ENCODE measurements at regions not wholly inside any gene's neighbourhood (a gene's known extent, or its start where the extent isn't known, plus 50 kb on each side); places are given as distances from the start of the nearest gene placed in this dataset.
"Not testable (repeated sequence)": the region's sequence is repeated elsewhere in the genome, so short reads cannot be mapped to it uniquely, and the experiment has no call there.

DNA sequence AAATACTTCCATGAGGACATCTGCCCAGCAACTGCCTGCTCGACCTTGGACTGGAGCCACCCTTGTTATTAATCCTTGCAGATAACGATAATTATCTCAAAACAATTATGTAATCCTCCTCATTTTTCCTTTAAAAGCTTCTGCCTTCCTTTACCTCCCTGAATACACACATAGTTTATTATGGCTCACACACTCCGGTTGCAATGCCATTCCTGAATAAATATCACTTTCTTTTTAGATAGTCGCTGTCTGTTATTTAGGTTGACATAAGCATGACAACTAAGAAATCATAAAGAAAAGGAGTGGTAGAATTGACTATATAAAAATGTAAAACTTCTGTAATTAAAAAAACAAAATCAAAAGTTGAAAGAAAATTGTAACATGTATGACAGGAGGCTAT is 64.8 kb downstream of the B4GALT7 start:
- POLR2A ChIA-PET; BruUV-seq (replicated peaks); H3K9me2 ChIP-seq (ENCODE audit: insufficient read depth, low read length); intact Hi-C loops (cut with micrococcal nuclease; ENCODE audit: unreplicated experiment); H3K79me2 ChIP-seq (ENCODE audit: insufficient read depth, low read depth, low read length); H2AFZ ChIP-seq (ENCODE audit: low read length); H3K4me3 ChIP-seq (ENCODE audit: low read depth, low read length, poor library complexity, severe bottlenecking); H3K4me1 ChIP-seq (ENCODE audit: insufficient read depth, low read length, poor library complexity, severe bottlenecking); H4K20me1 ChIP-seq (ENCODE audit: insufficient read depth, low read length); DNase-seq (ENCODE audit: low spot score); CTCF ChIA-PET (ENCODE audit: unreplicated experiment); H3K27ac ChIP-seq (ENCODE audit: low read depth, low read length, poor library complexity, severe bottlenecking); H3K4me2 ChIP-seq (ENCODE audit: low read length); H3K36me3 ChIP-seq (ENCODE audit: insufficient read depth, low read length); H3K9me3 ChIP-seq (ENCODE audit: low read length): not testable (repeated sequence)

DNA sequence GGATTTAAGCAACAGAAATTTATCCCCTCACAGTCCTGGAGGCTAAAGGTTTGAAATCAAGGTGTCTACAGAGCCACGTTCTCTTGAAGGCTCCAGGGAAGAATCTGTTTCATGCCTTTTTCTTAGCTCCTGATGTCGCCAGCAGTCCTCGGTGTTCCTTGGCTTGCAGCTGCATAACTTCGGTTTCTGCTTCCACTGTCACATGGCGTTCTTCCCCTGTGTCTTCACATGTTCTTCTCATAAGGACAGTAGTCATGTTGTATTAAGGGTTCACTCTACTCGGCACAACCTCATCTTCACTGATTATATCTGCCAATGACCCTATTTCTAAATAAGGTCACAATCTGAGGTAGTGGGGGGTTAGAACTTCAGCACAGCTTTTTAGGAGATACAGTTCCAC is 65.2 kb downstream of the B4GALT7 start:
- H3K36me3 ChIP-seq (ENCODE audit: insufficient read depth, low read length); H3K4me3 ChIP-seq (ENCODE audit: low read depth, low read length, poor library complexity, severe bottlenecking); H3K27ac ChIP-seq (ENCODE audit: low read depth, low read length, poor library complexity, severe bottlenecking); H3K4me2 ChIP-seq (ENCODE audit: low read length); intact Hi-C loops (cut with micrococcal nuclease; ENCODE audit: unreplicated experiment); H3K9me2 ChIP-seq (ENCODE audit: insufficient read depth, low read length); H3K79me2 ChIP-seq (ENCODE audit: insufficient read depth, low read depth, low read length); DNase-seq (ENCODE audit: low spot score); CTCF ChIA-PET (ENCODE audit: unreplicated experiment); H2AFZ ChIP-seq (ENCODE audit: low read length); BruUV-seq (replicated peaks); H3K4me1 ChIP-seq (ENCODE audit: insufficient read depth, low read length, poor library complexity, severe bottlenecking); H4K20me1 ChIP-seq (ENCODE audit: insufficient read depth, low read length); H3K9me3 ChIP-seq (ENCODE audit: low read length): not testable (repeated sequence)
- POLR2A ChIA-PET: interaction anchor here (0.7 kb wide), 1 partner anchor 976 kb away, joined by 3 read pairs; no protein-coding TSS in a partner anchor

DNA sequence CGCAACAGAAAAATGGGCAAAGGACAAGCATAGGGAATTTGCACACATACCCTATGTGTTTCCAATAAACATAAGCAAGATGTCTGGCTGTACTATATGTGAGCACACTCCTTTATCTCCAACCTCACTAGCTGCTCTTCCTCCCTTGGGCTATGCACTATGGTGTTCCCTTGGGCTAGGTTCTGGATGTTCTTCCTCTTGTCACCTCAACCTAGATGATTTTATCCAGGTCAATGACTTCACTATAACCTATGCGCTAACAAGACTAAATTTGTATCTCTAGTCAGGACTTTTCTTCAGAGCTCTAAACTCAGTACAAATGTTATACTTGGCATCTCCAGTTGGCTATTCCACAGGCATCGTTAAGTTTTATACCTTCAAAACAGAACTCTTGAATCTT is 66.0 kb downstream of the B4GALT7 start:
- H4K20me1 ChIP-seq (ENCODE audit: insufficient read depth, low read length); H3K36me3 ChIP-seq (ENCODE audit: insufficient read depth, low read length); H3K4me2 ChIP-seq (ENCODE audit: low read length); DNase-seq (ENCODE audit: low spot score); intact Hi-C loops (cut with micrococcal nuclease; ENCODE audit: unreplicated experiment); H3K4me1 ChIP-seq (ENCODE audit: insufficient read depth, low read length, poor library complexity, severe bottlenecking); H3K9me3 ChIP-seq (ENCODE audit: low read length); H2AFZ ChIP-seq (ENCODE audit: low read length); H3K4me3 ChIP-seq (ENCODE audit: low read depth, low read length, poor library complexity, severe bottlenecking); BruUV-seq (replicated peaks); CTCF ChIA-PET (ENCODE audit: unreplicated experiment); H3K27ac ChIP-seq (ENCODE audit: low read depth, low read length, poor library complexity, severe bottlenecking); H3K9me2 ChIP-seq (ENCODE audit: insufficient read depth, low read length); H3K79me2 ChIP-seq (ENCODE audit: insufficient read depth, low read depth, low read length): not testable (repeated sequence)
- POLR2A ChIA-PET: interaction anchor here (0.7 kb wide), 1 partner anchor 975 kb away, joined by 3 read pairs; no protein-coding TSS in a partner anchor

DNA sequence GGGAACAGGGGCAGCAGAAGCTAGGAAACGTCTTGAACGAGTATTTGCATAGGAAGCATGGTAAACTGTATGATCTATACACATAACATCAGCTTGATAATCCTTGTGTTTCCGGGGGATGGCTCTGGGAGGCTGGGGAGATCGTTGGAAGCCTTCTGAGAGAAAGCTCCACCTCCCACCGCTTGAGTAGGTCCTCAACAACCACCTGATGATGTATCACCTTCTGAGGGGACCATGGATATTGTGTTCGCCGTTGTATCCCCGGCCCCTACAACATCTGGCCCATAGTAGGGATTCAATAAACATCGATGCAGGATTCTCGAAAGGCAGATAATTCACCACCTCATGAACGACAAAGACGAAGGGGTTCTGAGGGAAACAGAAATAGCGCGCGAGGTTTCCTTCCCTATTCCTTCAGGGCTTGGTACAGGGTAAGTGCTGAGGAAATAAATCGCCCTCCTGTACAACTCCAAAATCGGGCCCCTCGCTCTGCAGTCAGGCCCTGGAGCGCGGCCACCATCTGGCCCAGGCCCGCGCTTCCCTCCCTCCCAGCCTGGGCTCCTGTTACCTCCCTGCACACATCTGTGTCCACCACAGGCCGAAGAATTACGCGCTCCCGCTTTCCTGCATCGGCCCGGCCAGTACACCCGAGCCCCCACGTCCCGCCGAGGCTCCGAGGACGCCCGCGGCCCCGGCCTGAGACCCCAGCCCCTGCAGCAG is 71.3 kb downstream of the B4GALT7 start:
- POLR2A ChIA-PET; intact Hi-C loops (cut with micrococcal nuclease; ENCODE audit: unreplicated experiment); H3K9me2 ChIP-seq (ENCODE audit: insufficient read depth, low read length); H2AFZ ChIP-seq (ENCODE audit: low read length); BruUV-seq (replicated peaks); CTCF ChIA-PET (ENCODE audit: unreplicated experiment); H4K20me1 ChIP-seq (ENCODE audit: insufficient read depth, low read length); DNase-seq (ENCODE audit: low spot score); H3K9me3 ChIP-seq (ENCODE audit: low read length); H3K36me3 ChIP-seq (ENCODE audit: insufficient read depth, low read length); H3K79me2 ChIP-seq (ENCODE audit: insufficient read depth, low read depth, low read length): not testable (repeated sequence)
- peak overlapping the region; percentile 67 for H3K4me2 ChIP-seq (ENCODE audit: low read length)
- peaks cover 10% of the 10 kb centered on the region for H3K4me1 ChIP-seq (ENCODE audit: insufficient read depth, low read length, poor library complexity, severe bottlenecking)
- peak overlapping the region; percentile 67 for H3K4me3 ChIP-seq (ENCODE audit: low read depth, low read length, poor library complexity, severe bottlenecking)
- H3K27ac ChIP-seq (ENCODE audit: low read depth, low read length, poor library complexity, severe bottlenecking): peak overlapping the region; percentile 37

DNA sequence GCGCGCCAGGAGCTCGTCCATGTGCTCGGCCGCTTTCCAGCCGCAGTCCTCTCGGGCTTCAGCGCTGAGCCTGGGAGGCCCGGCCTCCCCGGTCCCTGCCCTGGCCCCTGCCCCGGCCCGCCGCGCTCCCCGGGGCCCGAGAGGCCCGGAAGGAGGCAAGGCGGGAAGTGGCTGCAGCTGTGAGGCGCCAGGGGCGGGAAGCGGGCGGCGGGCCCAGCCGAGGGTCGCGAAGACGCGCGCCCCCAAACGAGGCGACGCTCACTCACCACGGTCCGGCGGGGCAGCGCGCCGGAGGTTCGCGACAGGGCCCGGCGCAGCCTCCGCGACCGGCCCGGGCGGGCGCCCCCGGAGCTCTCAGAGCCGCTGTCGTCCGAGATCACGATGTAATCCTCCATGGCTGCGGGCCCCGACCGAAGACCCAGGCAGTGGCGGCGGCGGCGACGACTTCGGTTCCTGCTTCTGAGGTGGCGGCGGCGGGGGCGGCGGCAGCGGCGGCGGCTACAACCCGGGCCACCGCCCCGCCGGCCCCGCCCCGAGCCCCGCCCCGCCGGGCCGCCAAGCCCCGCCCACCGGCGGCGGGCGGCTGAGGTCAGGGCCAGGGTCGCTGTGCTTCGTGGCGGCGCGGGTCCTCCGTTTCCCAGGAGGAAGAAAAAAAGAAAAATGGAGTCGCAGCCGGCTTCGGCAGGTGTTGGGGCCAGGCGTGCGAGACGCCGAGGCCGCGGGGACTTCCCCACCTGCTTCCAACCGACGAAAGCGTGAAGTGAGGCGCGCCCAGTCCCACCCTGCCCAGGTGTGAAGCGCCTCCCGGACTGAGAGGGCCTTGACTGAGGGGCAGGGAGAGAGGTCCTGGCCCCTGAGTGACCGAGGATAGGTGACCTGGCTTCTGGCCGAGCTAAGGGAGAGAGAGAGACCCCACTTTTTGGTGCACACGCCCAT is 72.1 kb downstream of the B4GALT7 start:
- H3K9me3 ChIP-seq (ENCODE audit: low read length); H3K79me2 ChIP-seq (ENCODE audit: insufficient read depth, low read depth, low read length); POLR2A ChIA-PET; BruUV-seq (replicated peaks); CTCF ChIA-PET (ENCODE audit: unreplicated experiment); H3K36me3 ChIP-seq (ENCODE audit: insufficient read depth, low read length); intact Hi-C loops (cut with micrococcal nuclease; ENCODE audit: unreplicated experiment); H3K9me2 ChIP-seq (ENCODE audit: insufficient read depth, low read length); H3K27ac ChIP-seq (ENCODE audit: low read depth, low read length, poor library complexity, severe bottlenecking); H2AFZ ChIP-seq (ENCODE audit: low read length); H4K20me1 ChIP-seq (ENCODE audit: insufficient read depth, low read length): not testable (repeated sequence)
- Histone ChIP-seq H3K4me2 (ENCODE audit: low read length) (peak overlapping the region; percentile 29; the same call in 1 of the 2 replicates), H3K4me3 (ENCODE audit: low read depth, low read length, poor library complexity, severe bottlenecking) (peak overlapping the region; percentile 64), H3K4me1 (ENCODE audit: insufficient read depth, low read length, poor library complexity, severe bottlenecking) (peaks cover 10% of the 10 kb centered on the region)
- peak; percentile 38 for DNase-seq (ENCODE audit: low spot score)

Data from OCI-LY7 (cell line).